GM19395 (cell line): ENCODE measurements at regions not wholly inside any gene's neighbourhood (a gene's known extent, or its start where the extent isn't known, plus 50 kb on each side); places are given as distances from the start of the nearest gene placed in this dataset.
"Not testable (repeated sequence)": the region's sequence is repeated elsewhere in the genome, so short reads cannot be mapped to it uniquely, and the experiment has no call there.

Source experiments
- ATAC-seq: cut with Tn5 transposase; IDR thresholded peaks from one replicate; pipeline ENCODE4 v1.9.1; 2021; ENCODE audit warnings: mild to moderate bottlenecking, moderate library complexity; ENCODE audit not compliant: unreplicated experiment

GRCh38 chr19:28578208-28578607 is 634.7 kb downstream of the UQCRFS1 start:
- no peak for ATAC-seq

GRCh38 chr19:28577666-28578065 is 635.3 kb downstream of the UQCRFS1 start:
- no peak for ATAC-seq

GRCh38 chr19:28577233-28577632 is 635.7 kb downstream of the UQCRFS1 start:
- no peak for ATAC-seq

GRCh38 chr19:28575816-28576215 is 637.1 kb downstream of the UQCRFS1 start:
- no peak for ATAC-seq

GRCh38 chr19:28575312-28575711 is 637.6 kb downstream of the UQCRFS1 start:
- not testable (repeated sequence) for ATAC-seq

- ATAC-seq: no peak
These were observed 638.7 kb downstream of the UQCRFS1 start for GRCh38 chr19:28574212-28574611.

- ATAC-seq: no peak
These were observed 643.5 kb downstream of the UQCRFS1 start for GRCh38 chr19:28569132-28570131.

GRCh38 chr19:28567834-28568233 is 645.1 kb downstream of the UQCRFS1 start:
- no peak for ATAC-seq

- ATAC-seq: no peak
These were observed 648.7 kb downstream of the UQCRFS1 start for GRCh38 chr19:28563964-28564921.

- no peak for ATAC-seq
These were observed 652.2 kb downstream of the UQCRFS1 start for GRCh38 chr19:28560786-28561185.

GRCh38 chr19:28558783-28559182 is 654.2 kb downstream of the UQCRFS1 start:
- no peak for ATAC-seq

- no peak for ATAC-seq
These were observed 656.6 kb downstream of the UQCRFS1 start for GRCh38 chr19:28556371-28556770.

GRCh38 chr19:28555317-28555716 is 657.6 kb downstream of the UQCRFS1 start:
- ATAC-seq: no peak

GRCh38 chr19:28554321-28555091 is 658.4 kb downstream of the UQCRFS1 start:
- ATAC-seq: no peak

GRCh38 chr19:28553764-28554163 is 659.2 kb downstream of the UQCRFS1 start:
- ATAC-seq: no peak

GRCh38 chr19:28553005-28553404 is 659.9 kb downstream of the UQCRFS1 start:
- no peak for ATAC-seq

GRCh38 chr19:28549680-28550277 is 663.2 kb downstream of the UQCRFS1 start:
- ATAC-seq: no peak

GRCh38 chr19:28546148-28546685 is 666.7 kb downstream of the UQCRFS1 start:
- ATAC-seq: no peak

- ATAC-seq: not testable (repeated sequence)
These were observed 667.6 kb downstream of the UQCRFS1 start for GRCh38 chr19:28545397-28545796.
